K562 (cell line): ENCODE measurements at regions not wholly inside any gene's neighbourhood (a gene's known extent, or its start where the extent isn't known, plus 50 kb on each side); places are given as distances from the start of the nearest gene placed in this dataset.

Experiments used
- ATAC-seq: fragments of 200-7000 bp; cut with Tn5 transposase; 3 replicates; pipeline ENCODE4 v1.9.1; 2020; ENCODE audit warnings: moderate library complexity
- BruUV-seq: library from RNA; stranded (reverse); fragments of 400-500 nt; replicated peaks from 2 replicates; lab custom pipeline; 2021; lab: Mats Ljungman, UMichigan
- CTCF ChIA-PET: fragments of 300-600 bp; formaldehyde crosslinking; extraction: SDS; loops from one replicate; lab custom pipeline; 2021; ENCODE audit warnings: low intra/inter-chr PET ratio; lab: Yijun Ruan, JAX
- POLR2A ChIA-PET: fragments of 300-600, 350-650 bp; sonication (Branson Sonifier 250); formaldehyde crosslinking; extraction: SDS; loops from one replicate; lab custom pipeline; 2021; ENCODE audit warnings: antibody characterized with exemption, inconsistent platforms; lab: Yijun Ruan, JAX
- DNase-seq, 4 experiments: peaks; one replicate each; pipeline versions ENCODE4 v3.0.0 to v3.0.0-alpha.2; 2011 to 2018; ENCODE audit warnings: low spot score in 3 of 4, mixed read lengths in 3 of 4; ENCODE audit errors: extremely low read depth in 1 of 4
- FAIRE-seq: peaks from 2 replicates; lab custom pipeline; 2011; peaks lifted over from hg19 to GRCh38; lab: Jason Lieb, UNC
- H2AFZ ChIP-seq: 2 replicates; pipeline ENCODE4 v1.6.0; 2011; ENCODE audit warnings: low read depth, low read length, control low read depth, inconsistent platforms
- H3K27ac ChIP-seq: fragments of 200-600 bp; 3 replicates; pipeline ENCODE4 v1.8.0; 2011; ENCODE audit warnings: low read depth, mild to moderate bottlenecking, control low read depth, inconsistent platforms, low read length, moderate library complexity, mixed read lengths; ENCODE audit errors: extremely low read depth
- H3K27me3 ChIP-seq, 2 experiments: fragments of 300-600 bp in 1 of 2; 2 replicates in 1 of 2; 3 replicates in 1 of 2; pipeline versions ENCODE4 v1.6.0 to v1.8.0; 2011; ENCODE audit warnings: inconsistent platforms in 2 of 2, low read length in 2 of 2, mild to moderate bottlenecking in 1 of 2, mixed read lengths in 1 of 2, moderate library complexity in 1 of 2; ENCODE audit not compliant: control insufficient read depth in 2 of 2, insufficient read depth in 2 of 2
- H3K36me3 ChIP-seq: fragments of 300-600 bp; 3 replicates; pipeline ENCODE4 v1.8.0; 2011; ENCODE audit warnings: mild to moderate bottlenecking, low read length, inconsistent platforms; ENCODE audit not compliant: control insufficient read depth, insufficient read depth
- H3K4me1 ChIP-seq, 2 experiments: fragments of 200-600 bp in 1 of 2; replicated peaks in 1 of 2; 2 replicates in 1 of 2; 3 replicates in 1 of 2; pipeline versions ENCODE4 v1.5.1 to v1.8.0; 2011; ENCODE audit warnings: inconsistent platforms in 2 of 2, low read length in 2 of 2, mild to moderate bottlenecking in 1 of 2, mixed read lengths in 1 of 2, moderate library complexity in 1 of 2; ENCODE audit not compliant: control insufficient read depth in 2 of 2, insufficient read depth in 2 of 2
- H3K4me2 ChIP-seq: 2 replicates; pipeline ENCODE4 v1.6.1; 2011; ENCODE audit warnings: low read length, control low read depth, inconsistent platforms, mixed read lengths; ENCODE audit not compliant: insufficient read depth
- H3K4me3 ChIP-seq: fragments of 200-600 bp; sonication (generic), shearing (Covaris generic); 2 replicates; pipeline ENCODE4 v1.5.1; 2016; ENCODE audit warnings: control low read depth, inconsistent platforms
- H3K79me2 ChIP-seq: fragments of 200-600 bp; 3 replicates; pipeline ENCODE4 v1.8.0; 2011; ENCODE audit warnings: low read length, inconsistent platforms; ENCODE audit not compliant: control insufficient read depth, insufficient read depth
- H3K9ac ChIP-seq, 2 experiments: 2 replicates each; pipeline versions ENCODE4 v1.6.0 to v1.6.1; 2011; ENCODE audit warnings: low read depth in 2 of 2, low read length in 2 of 2, control low read depth in 1 of 2, inconsistent platforms in 1 of 2, mild to moderate bottlenecking in 1 of 2, mixed read lengths in 1 of 2; ENCODE audit not compliant: insufficient read depth in 1 of 2
- H3K9me1 ChIP-seq: one replicate; pipeline ENCODE4 v1.6.0; 2011; ENCODE audit warnings: inconsistent platforms, mild to moderate bottlenecking, low read length, moderate library complexity; ENCODE audit not compliant: control insufficient read depth, insufficient read depth
- H3K9me3 ChIP-seq: replicated peaks from 2 replicates; pipeline ENCODE4 v1.5.1; 2011; ENCODE audit warnings: low read depth, low read length, inconsistent platforms; ENCODE audit not compliant: control insufficient read depth, insufficient read depth
- H4K20me1 ChIP-seq: replicated peaks from 2 replicates; pipeline ENCODE4 v1.6.1; 2011; ENCODE audit warnings: low read length, inconsistent platforms, mixed read lengths; ENCODE audit not compliant: control insufficient read depth, insufficient read depth
- ARID3B ChIP-seq: fragments of 250-450 bp; sonication (Bioruptor Pico); IDR thresholded peaks from 2 replicates; pipeline ENCODE4 v1.4.0; 2020; ENCODE audit warnings: borderline replicate concordance
- ETS1 ChIP-seq: conservative IDR thresholded peaks from 2 replicates; pipeline ENCODE4 v1.6.1; 2011; ENCODE audit warnings: low read depth, mild to moderate bottlenecking, low read length; ENCODE audit not compliant: control insufficient read depth
- IRF2 ChIP-seq: sonication (generic); formaldehyde crosslinking; IDR thresholded peaks from 2 replicates; pipeline ENCODE4 v1.8.1; 2022; ENCODE audit warnings: mild to moderate bottlenecking, missing genetic modification reagents
- KDM5B ChIP-seq: fragments of 200-600 bp; sonication (generic); IDR thresholded peaks from 2 replicates; pipeline ENCODE4 v1.6.1; 2012; ENCODE audit warnings: low read depth, mild to moderate bottlenecking, moderate library complexity, low read length, control low read depth, inconsistent platforms; ENCODE audit not compliant: insufficient replicate concordance
- PHB ChIP-seq: fragments of 250-450 bp; sonication (Bioruptor Pico); IDR thresholded peaks from 2 replicates; pipeline ENCODE4 v1.5.0; 2021
- POLR3G ChIP-seq: IDR thresholded peaks from 2 replicates; pipeline ENCODE4 v1.6.1; 2011; ENCODE audit not compliant: insufficient read length, insufficient replicate concordance; ENCODE audit errors: extremely low read depth
- PRPF4 ChIP-seq: fragments of 200-400 bp; formaldehyde crosslinking; IDR thresholded peaks from one replicate; pipeline ENCODE4 v1.6.1; 2017; ENCODE audit warnings: low read length, low read depth, mild to moderate bottlenecking; ENCODE audit not compliant: insufficient read depth, poor library complexity, severe bottlenecking
- RBM17 ChIP-seq: fragments of 200-400 bp; formaldehyde crosslinking; IDR thresholded peaks from 2 replicates; pipeline ENCODE4 v1.6.1; 2017; ENCODE audit warnings: low read depth, mild to moderate bottlenecking, low read length, borderline replicate concordance
- RBM34 ChIP-seq: fragments of 200-400 bp; formaldehyde crosslinking; IDR thresholded peaks from 2 replicates; pipeline ENCODE4 v1.6.1; 2018; ENCODE audit warnings: low read length, borderline replicate concordance; ENCODE audit not compliant: insufficient read depth
- SMAD2 ChIP-seq: fragments of 150-350 bp; IDR thresholded peaks from 2 replicates; pipeline ENCODE4 v1.6.1; 2014; ENCODE audit warnings: low read depth, mild to moderate bottlenecking, low read length
- SMAD4 ChIP-seq: fragments of 250-450 bp; sonication (Bioruptor Pico); conservative IDR thresholded peaks from 2 replicates; pipeline ENCODE4 v1.8.0; 2021; ENCODE audit warnings: inconsistent platforms, mild to moderate bottlenecking, moderate library complexity
- TRIM28 ChIP-seq: fragments of 450-650 bp; IDR thresholded peaks from 2 replicates; pipeline ENCODE4 v1.6.1; 2017
- ZNF282 ChIP-seq: sonication (generic); formaldehyde crosslinking; IDR thresholded peaks from 2 replicates; pipeline ENCODE4 v1.8.1; 2023; ENCODE audit warnings: missing genetic modification reagents
- in situ Hi-C: fragments of 300-500 bp; cut with MboI; formaldehyde crosslinking; loops from 4 replicates; pipeline ENCODE4 v1.15.0; 2018; ENCODE audit warnings: inconsistent platforms, mixed read lengths
- intact Hi-C: fragments of 100-400 bp; cut with micrococcal nuclease; formaldehyde crosslinking; loops from 2 replicates; pipeline ENCODE4 v1.14.2; 2022
- TF ChIP-seq, protein P1 (sequence below): fragments of 250-450 bp; sonication (Bioruptor Pico); IDR thresholded peaks from 2 replicates; pipeline ENCODE4 v1.6.1; 2021; ENCODE audit warnings: mild to moderate bottlenecking
- TF ChIP-seq, protein P2 (sequence below): fragments of 250-450 bp; sonication (Bioruptor Pico); IDR thresholded peaks from 2 replicates; pipeline ENCODE4 v1.8.0; 2021; ENCODE audit warnings: moderate library complexity, mild to moderate bottlenecking, inconsistent platforms
- TF ChIP-seq, protein P3 (sequence below): fragments of 450-650 bp; IDR thresholded peaks from 2 replicates; pipeline ENCODE4 v1.6.1; 2016

GRCh38 chr2:6027066-6027465, 334.9 kb downstream of the SOX11 start:
- Histone ChIP-seq H2AFZ (no peak overlapping the region), H3K9ac (no peak overlapping the region), H3K27ac (no peak overlapping the region), H3K9me1 (no peaks in the 10 kb centered on the region), H3K79me2 (no peaks in the 10 kb centered on the region), H3K9me3 (peaks cover 2% of the 10 kb centered on the region), H3K4me2 (no peak overlapping the region), H3K27me3 (no peaks in the 10 kb centered on the region), H3K36me3 (no peaks in the 10 kb centered on the region), H3K4me3 (no peak overlapping the region), H3K4me1 (no peaks in the 10 kb centered on the region), H4K20me1 (no peaks in the 10 kb centered on the region)
- no peak for DNase-seq
- no peak for TF ChIP-seq TRIM28
- TF ChIP-seq IRF2 (CRISPR knock-in tag) = no peak
- no peak for TF ChIP-seq SMAD2
- no peak for TF ChIP-seq KDM5B
- TF ChIP-seq ETS1 = no peak
- TF ChIP-seq PRPF4 = no peak
- TF ChIP-seq PHB (CRISPR knock-in tag) = no peak
- TF ChIP-seq, protein P1, sequence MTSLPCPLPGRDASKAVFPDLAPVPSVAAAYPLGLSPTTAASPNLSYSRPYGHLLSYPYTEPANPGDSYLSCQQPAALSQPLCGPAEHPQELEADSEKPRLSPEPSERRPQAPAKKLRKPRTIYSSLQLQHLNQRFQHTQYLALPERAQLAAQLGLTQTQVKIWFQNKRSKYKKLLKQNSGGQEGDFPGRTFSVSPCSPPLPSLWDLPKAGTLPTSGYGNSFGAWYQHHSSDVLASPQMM (CRISPR knock-in tag) = no peak
- TF ChIP-seq POLR3G = no peak
- TF ChIP-seq SMAD4 (CRISPR knock-in tag) = no peak
- TF ChIP-seq, protein P2, sequence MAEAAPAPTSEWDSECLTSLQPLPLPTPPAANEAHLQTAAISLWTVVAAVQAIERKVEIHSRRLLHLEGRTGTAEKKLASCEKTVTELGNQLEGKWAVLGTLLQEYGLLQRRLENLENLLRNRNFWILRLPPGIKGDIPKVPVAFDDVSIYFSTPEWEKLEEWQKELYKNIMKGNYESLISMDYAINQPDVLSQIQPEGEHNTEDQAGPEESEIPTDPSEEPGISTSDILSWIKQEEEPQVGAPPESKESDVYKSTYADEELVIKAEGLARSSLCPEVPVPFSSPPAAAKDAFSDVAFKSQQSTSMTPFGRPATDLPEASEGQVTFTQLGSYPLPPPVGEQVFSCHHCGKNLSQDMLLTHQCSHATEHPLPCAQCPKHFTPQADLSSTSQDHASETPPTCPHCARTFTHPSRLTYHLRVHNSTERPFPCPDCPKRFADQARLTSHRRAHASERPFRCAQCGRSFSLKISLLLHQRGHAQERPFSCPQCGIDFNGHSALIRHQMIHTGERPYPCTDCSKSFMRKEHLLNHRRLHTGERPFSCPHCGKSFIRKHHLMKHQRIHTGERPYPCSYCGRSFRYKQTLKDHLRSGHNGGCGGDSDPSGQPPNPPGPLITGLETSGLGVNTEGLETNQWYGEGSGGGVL (CRISPR knock-in tag) = no peak
- TF ChIP-seq ZNF282 (CRISPR knock-in tag) = no peak
- TF ChIP-seq RBM34 = no peak
- TF ChIP-seq, protein P3, sequence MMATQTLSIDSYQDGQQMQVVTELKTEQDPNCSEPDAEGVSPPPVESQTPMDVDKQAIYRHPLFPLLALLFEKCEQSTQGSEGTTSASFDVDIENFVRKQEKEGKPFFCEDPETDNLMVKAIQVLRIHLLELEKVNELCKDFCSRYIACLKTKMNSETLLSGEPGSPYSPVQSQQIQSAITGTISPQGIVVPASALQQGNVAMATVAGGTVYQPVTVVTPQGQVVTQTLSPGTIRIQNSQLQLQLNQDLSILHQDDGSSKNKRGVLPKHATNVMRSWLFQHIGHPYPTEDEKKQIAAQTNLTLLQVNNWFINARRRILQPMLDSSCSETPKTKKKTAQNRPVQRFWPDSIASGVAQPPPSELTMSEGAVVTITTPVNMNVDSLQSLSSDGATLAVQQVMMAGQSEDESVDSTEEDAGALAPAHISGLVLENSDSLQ = no peak
- no peak for TF ChIP-seq RBM17
- TF ChIP-seq ARID3B (CRISPR knock-in tag) = no peak
- POLR2A ChIA-PET = no interaction called here
- intact Hi-C loops (no loop called here), in situ Hi-C loops (no loop called here)
- BruUV-seq = no TSS peak
- ATAC-seq = no peak
- no peak for FAIRE-seq
- CTCF ChIA-PET = no interaction called here
